HG02798 (cell line): ENCODE measurements at regions not wholly inside any gene's neighbourhood (a gene's known extent, or its start where the extent isn't known, plus 50 kb on each side); places are given as distances from the start of the nearest gene placed in this dataset.
A peak's percentile ranks its signal among the peaks of the same experiment; 100 is the strongest.
"Not testable (repeated sequence)": the region's sequence is repeated elsewhere in the genome, so short reads cannot be mapped to it uniquely, and the experiment has no call there.

ENCODE experiments used
- ATAC-seq: cut with Tn5 transposase; IDR thresholded peaks from one replicate; pipeline ENCODE4 v1.9.1; 2021; ENCODE audit warnings: mild to moderate bottlenecking; ENCODE audit not compliant: unreplicated experiment, poor library complexity

DNA sequence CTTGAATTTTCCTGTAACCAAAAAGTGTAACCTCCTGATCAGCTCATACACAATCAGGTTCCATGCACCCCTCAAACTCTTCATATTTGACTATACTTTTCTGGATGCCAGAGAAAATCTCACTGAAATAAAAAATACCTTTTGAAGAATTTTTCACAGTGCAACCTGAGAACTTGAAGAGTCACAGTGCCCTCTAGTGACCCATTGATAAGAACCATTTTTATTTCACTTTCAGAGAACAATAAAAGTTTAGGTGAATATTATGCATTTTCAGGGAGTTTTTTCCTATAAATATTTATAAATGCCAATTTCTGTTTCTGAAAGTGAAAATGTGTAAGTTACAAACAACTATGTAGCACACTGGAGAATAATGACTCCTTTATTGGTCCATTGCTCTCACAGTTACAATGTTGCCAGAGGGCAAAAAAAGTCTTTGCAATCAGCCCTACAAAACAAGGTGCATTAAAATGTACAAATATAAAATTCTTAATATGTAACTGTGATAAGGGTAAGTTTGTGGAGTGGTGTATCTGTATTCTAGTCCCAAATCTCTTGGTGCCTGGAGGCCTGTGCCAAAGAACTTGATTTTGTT is 153.6 kb upstream of the INTU start:
- peak; percentile 39 for ATAC-seq

DNA sequence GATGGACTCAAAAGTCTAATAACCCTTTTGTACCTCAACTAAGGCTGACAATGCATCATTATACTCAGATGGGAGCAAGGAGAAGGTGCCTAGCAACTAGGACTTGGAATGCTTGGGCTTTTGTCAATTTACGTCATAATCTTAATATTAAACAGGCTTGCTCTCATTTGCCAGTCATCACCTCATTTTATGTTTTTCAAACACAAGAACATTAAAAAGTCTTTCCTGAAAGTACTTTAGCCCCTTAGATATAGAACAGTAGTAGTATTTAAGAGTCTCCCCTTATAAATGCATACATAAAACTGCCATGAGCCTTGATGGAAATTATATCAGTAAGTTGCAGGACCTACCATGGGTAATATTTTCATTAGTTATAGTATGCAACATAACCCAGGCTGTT is 150.7 kb upstream of the INTU start:
- ATAC-seq = no peak

GRCh38 chr4:127484117-127484516 is 148.6 kb upstream of the INTU start:
- ATAC-seq = no peak

DNA sequence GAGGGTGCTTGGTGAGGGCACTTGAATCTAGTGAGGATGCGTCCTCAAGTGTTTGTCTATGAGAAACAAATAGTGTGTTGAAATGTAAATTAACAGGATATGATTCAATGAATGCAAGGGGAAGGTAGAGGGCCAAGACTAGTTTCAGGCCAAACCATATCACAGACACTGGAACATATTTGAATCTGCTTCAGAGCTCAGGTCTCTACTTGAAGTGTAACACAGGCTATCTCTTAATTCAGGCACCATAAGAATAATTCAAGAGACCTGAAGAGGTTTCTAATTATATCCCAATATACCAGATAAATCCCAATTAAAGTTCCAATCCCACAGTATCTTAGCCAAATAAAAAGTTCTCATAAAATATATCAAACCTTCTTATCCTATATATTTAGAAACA is 146.5 kb upstream of the INTU start:
- ATAC-seq = no peak

DNA sequence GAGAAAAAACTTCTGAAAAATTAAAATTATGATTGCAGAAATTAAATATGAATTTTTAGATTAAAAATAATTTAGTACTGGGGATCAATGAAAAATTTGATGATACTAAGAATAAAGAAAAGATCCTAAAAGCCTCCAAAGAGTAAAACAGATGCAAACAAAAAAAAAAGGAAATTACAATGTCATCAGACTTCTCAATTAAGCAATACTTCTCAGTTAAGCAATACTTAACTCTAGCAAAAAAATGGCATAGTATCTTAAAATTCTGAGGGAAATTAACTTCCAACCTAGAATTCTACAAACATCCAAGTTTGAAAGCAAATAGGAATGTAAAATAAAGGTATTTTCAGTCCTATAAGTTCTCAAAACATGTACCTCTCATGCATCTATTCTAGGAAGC is 141.2 kb upstream of the INTU start:
- ATAC-seq = no peak

GRCh38 chr4:127496875-127497274 is 135.9 kb upstream of the INTU start:
- not testable (repeated sequence) for ATAC-seq

GRCh38 chr4:127498366-127498765 is 134.4 kb upstream of the INTU start:
- ATAC-seq = no peak

DNA sequence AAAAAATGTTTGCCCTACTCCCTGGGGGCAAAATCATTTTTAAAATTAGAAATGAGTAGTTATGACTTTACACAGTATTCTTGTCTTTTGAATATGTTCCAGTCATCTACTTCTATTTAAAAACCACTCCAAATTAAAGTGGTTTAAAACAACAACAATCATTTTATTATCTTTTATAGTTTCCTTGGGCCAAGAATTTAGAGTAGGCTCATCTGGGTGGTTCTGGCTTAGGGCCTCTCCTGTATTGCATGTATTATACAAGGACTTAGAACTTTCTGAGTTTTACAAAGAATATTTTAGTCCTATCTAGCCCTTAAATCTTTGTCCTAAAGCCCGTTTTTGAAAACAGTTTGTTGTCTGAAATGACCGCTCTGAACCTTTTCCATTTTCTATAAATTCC is 132.5 kb upstream of the INTU start:
- no peak for ATAC-seq

DNA sequence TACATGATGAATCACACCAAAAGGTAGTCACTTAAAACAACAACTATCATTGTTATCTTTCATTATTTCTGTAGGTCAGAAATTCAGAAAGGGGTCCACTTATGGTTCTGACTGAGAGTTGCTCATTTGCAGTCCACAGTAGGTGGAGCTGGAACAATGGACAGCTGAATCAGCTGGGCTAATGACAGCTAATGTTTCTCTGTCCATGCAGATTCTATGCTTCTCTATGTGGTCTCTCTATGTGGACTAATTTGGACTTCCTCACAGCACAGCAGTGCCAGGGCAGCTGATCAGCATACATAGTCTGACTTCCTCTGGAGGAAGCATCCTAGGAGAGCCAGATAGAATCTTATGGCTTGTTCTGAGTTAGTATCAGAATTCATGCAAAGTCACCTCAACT is 131.7 kb upstream of the INTU start:
- ATAC-seq = no peak

- ATAC-seq = no peak
Measured at GRCh38 chr4:127503111-127503510, 129.6 kb upstream of the INTU start.

GRCh38 chr4:127505203-127505602 is 127.6 kb upstream of the INTU start:
- no peak for ATAC-seq

DNA sequence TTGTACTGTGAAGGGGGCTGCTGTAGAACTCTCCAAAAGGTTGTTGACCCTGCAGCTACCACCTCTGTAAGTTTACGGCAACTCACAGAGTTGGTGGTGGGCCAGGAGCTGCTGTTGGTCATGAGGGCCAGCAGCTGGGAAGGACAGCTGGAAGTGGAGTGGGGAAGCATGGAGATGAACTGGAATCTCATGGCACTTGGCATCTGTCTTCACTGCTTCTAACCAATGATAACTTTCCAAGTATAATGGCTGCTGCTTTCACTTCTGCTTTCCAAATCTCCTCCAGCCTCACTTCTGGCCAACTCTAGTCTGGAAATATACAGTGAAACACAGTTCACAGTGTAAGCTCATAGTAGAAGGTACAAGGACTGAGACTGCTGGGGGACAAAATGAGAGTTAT is 126.5 kb upstream of the INTU start:
- ATAC-seq = no peak

GRCh38 chr4:127509155-127509554 is 123.6 kb upstream of the INTU start:
- no peak for ATAC-seq

DNA sequence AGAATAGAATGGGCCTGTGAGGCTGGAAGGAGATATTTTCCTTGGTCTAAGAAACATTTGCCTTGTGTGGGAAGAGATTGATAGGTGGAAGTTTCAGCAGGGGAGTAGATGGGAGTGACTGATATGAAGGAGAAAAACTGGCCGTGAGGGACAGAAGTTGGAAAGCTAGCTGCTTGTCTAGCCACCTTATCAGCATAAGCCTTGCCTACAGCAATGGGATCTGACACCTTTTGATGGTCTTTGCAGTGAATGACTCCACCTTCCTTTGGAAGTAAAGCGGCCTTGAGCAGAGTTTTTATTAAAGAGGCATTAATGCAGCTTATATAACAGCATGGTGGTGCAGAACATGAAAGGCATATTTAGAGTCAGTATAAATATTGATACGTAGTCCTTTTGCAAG is 120.1 kb upstream of the INTU start:
- ATAC-seq = not testable (repeated sequence)

- not testable (repeated sequence) for ATAC-seq
Measured at GRCh38 chr4:127515259-127515658, 117.5 kb upstream of the INTU start.

DNA sequence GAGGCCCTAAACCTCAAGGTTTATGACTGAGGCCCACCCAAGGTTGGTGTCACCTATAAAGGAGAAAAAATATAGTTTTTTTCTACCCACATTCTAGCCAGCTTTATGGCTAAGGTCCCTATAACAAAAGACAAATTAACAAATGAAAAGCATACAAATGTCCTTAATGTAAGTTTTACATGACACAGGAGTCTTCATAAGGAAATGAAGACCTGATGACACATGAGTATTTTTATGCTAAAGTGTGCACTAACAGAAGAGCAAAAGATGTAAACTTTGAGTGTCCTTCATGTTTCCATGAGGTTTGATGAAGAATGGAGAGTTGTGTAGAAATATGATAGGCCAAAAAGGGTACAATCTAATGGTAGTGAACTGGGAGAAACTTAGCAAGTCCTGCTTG is 114.7 kb upstream of the INTU start:
- no peak for ATAC-seq

- ATAC-seq = no peak
Measured at GRCh38 chr4:127521463-127521862, 111.3 kb upstream of the INTU start.

DNA sequence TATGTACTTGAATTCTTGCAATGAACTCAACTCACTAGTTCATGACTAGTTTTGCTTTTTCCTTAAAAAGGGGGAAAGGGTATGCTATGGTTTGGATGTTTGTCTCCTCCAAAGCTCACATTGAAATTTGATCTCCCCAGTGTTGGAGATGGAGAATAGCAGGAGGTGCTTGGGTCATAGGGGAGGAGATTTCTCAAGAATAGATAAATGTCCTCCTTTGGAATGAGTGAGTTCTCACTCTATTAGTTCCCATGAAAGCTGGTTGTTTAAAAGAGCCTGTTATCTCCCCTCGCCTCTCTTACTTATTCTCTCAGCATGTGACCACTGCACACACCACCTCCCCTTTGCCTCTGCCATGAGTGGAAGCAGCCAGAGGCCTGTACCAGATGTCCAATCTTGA is 109.4 kb upstream of the INTU start:
- ATAC-seq = no peak

DNA sequence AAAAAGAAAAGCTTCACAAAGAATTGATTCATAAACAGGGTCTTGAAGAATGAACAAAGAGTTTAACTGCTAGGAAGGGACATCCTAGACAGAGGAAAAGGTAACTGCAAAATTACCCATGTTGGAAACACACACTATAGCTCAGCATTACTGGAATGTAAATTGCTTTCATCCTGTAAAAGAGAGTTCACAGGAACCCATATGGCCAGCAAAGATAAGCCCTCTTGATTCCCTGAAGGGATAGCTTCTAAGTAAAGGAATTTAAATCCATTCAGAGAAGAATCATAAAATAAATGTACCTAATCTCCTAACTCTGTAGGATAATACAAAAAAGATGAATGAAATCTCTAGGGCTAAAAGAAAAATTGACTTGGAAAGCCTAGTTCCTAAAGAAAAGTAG is 107.1 kb upstream of the INTU start:
- no peak for ATAC-seq

- ATAC-seq = no peak
Measured at GRCh38 chr4:127528302-127528701, 104.5 kb upstream of the INTU start.

GRCh38 chr4:127529879-127530278 is 102.9 kb upstream of the INTU start:
- not testable (repeated sequence) for ATAC-seq

DNA sequence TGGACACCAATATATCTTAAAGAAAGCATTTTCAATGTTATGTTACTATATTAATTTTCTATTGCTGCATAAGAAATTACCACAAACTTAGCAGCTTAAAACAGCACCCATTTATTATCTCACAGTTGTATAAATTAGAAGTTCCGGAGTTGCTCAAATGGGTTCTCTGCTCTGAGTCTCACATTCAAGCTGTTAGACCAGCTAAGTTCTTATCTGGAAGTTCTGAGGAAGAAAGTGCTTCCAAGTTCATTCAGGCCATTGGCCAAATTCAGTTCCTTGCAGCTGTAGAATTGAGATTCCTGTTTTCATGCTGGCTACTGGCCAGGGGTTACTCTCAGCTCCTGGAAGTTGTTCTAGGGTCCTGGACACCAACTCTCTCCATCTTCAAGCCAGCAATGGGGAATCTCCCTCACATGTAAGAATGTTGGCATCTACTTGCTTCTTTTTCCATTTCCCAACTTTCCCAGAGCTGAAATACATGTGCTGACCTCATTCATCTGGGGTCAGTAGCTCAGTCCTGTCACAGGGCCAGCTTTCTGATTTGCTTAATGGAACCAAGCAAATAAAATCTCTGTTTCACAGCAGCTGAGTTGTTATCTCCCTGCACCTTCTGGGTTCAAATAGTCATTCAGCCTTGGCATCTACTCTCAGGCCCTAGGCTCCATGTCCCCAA is 99.6 kb upstream of the INTU start:
- ATAC-seq = no peak
